Heart left ventricle (tissue), 16 donors: ENCODE measurements at regions not wholly inside any gene's neighbourhood (a gene's known extent, or its start where the extent isn't known, plus 50 kb on each side); places are given as distances from the start of the nearest gene placed in this dataset.
"Not testable (repeated sequence)": the region's sequence is repeated elsewhere in the genome, so short reads cannot be mapped to it uniquely, and the experiment has no call there.

Experiments
- ATAC-seq, 4 donors: fragments of 200-7000 bp; cut with Tn5 transposase; one replicate each; pipeline ENCODE4 v1.9.1; 2020 to 2022; ENCODE audit warnings: moderate library complexity in 4 of 4, mild to moderate bottlenecking in 3 of 4, moderate number of reproducible peaks in 1 of 4
- DNase-seq, 5 donors: peaks; one replicate each; pipeline ENCODE4 v3.0.0-alpha.2; 2020
- H3K27ac ChIP-seq, 12 donors: fragments of 200-600 bp; sonication (generic) in 4 of 12; one replicate each; pipeline versions ENCODE4 v1.5.0 to v1.8.0; 2016 to 2022; ENCODE audit warnings: mild to moderate bottlenecking in 2 of 12
- H3K27me3 ChIP-seq, 9 donors: fragments of 200-600 bp; sonication (generic) in 2 of 9; one replicate each; pipeline versions ENCODE4 v1.5.1 to v1.8.0; 2016 to 2022; ENCODE audit warnings: mild to moderate bottlenecking in 3 of 9
- H3K36me3 ChIP-seq, 9 donors: fragments of 200-600 bp; sonication (generic) in 2 of 9; one replicate each; pipeline versions ENCODE4 v1.5.0 to v1.8.0; 2018 to 2022; ENCODE audit warnings: mild to moderate bottlenecking in 2 of 9
- H3K4me1 ChIP-seq, 12 donors: fragments of 200-600 bp; sonication (generic) in 4 of 12; one replicate each; pipeline versions ENCODE4 v1.5.0 to v1.8.0; 2016 to 2022; ENCODE audit warnings: mild to moderate bottlenecking in 3 of 12
- H3K4me3 ChIP-seq, 12 donors: fragments of 200-600 bp; sonication (generic) in 4 of 12; one replicate each; pipeline versions ENCODE4 v1.5.0 to v1.8.0; 2017 to 2022; ENCODE audit warnings: mild to moderate bottlenecking in 9 of 12, moderate library complexity in 4 of 12
- H3K9me3 ChIP-seq, 12 donors: fragments of 200-600 bp; sonication (generic) in 4 of 12; one replicate each; pipeline versions ENCODE4 v1.5.0 to v1.8.0; 2016 to 2022; ENCODE audit warnings: mild to moderate bottlenecking in 1 of 12
- POLR2A ChIP-seq, 2 donors: fragments of 450-650 bp; IDR thresholded peaks; one replicate each; pipeline ENCODE4 v1.6.1; 2017; ENCODE audit warnings: antibody characterized with exemption in 2 of 2, mild to moderate bottlenecking in 2 of 2, moderate library complexity in 2 of 2
- WGBS, 4 donors: extraction: QIAGEN DNeasy Blood & Tissue Kit in 2 of 4; methylation state at CpG; one replicate each; pipeline versions ENCODE4 v1.1.5 to v1.1.7; 2013 to 2018; 5-methylcytosine and 5-hydroxymethylcytosine counted together
- intact Hi-C, 10 donors: fragments of 100-400 bp; cut with DNase I; formaldehyde crosslinking; loops; one replicate each; pipeline versions ENCODE4 v1.11.1 to v1.14.2; 2022
- TF ChIP-seq, protein P1 (sequence below), 12 donors: fragments of 200-600 bp; sonication (generic) in 4 of 12; IDR thresholded peaks; one replicate each; pipeline versions ENCODE4 v1.5.0 to v1.8.0; 2018 to 2022; ENCODE audit warnings: antibody characterized with exemption in 12 of 12, mild to moderate bottlenecking in 5 of 12
- donor health status: ischemic (EF 13 %, LVEDD 7.1; RV severe dilation, severe dysfunction).
- donor health status: healthy with polysubstance abuse.
- donor health status: DM: no; HTN: yes; CAD: no.
- donor health status: DM: no; HTN: no; CAD: no.
- donor health status: ischemic (EF 25% LVEDD 6.9; RV normal size, moderate dysfunction).
- donor health status: ischemic (EF 25% LVEDD 5.7; RV mildly dilated, moderate dysfunction).
- donor health status: healthy.
- donor health status: DM: yes; HTN: yes; CAD: no.
- donor health status: ischemic (EF 35%, LVEDD 5.7; RV mildly dilated, moderate dysfunction).
- donor health status: nonischemic (EF 11% LVEDD 7.7; RV severe dilation, severe dysfunction).
- donor health status: DM: yes; HTN: yes; CAD: no.
- donor health status: PGD.
- donor health status: ischemic (EF 29% LVEDD 5.4; RV normal size, mild dysfunction).
- donor health status: nonischemic (EF 23%, LVEDD 6.1; RV moderate dilation, normal function).

DNA sequence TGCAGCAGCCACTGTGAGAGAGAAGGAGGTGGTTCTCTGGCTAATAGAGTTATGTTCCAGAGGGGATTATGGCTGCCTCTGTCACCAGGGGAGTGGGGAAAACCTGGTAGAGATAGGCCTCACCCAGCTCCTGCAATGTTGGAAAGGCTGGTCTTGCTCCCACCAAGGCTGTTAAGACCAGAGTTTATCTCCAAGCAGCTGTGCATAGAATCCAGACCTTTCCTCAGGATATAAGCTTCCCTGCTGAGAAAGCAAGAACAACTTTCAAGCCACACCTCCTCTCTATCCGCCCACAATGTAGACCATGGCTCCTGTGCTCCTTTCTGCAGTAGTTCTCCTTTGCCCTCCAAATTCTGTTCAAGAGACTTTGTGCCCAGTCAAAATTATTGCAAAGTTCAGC is 1375.4 kb downstream of the REEP3 start:
- ATAC-seq (no peak), DNase-seq (no peak)
- Histone ChIP-seq H3K4me3 (no peak overlapping the region), H3K27me3 (no peaks in the 10 kb centered on the region), H3K9me3 (peaks cover 0 to 35% (median 9%) of the 10 kb centered on the region in 12 donors), H3K36me3 (no peaks in the 10 kb centered on the region), H3K27ac (no peak overlapping the region), H3K4me1 (no peaks in the 10 kb centered on the region)
- 71 to 100% (median 91%) methylated on average over 1 of the region's 1 CpG for WGBS, 4 donors
- no peak for TF ChIP-seq POLR2A (IDR thresholded peaks at IDR 0.05)
- TF ChIP-seq, protein P1, sequence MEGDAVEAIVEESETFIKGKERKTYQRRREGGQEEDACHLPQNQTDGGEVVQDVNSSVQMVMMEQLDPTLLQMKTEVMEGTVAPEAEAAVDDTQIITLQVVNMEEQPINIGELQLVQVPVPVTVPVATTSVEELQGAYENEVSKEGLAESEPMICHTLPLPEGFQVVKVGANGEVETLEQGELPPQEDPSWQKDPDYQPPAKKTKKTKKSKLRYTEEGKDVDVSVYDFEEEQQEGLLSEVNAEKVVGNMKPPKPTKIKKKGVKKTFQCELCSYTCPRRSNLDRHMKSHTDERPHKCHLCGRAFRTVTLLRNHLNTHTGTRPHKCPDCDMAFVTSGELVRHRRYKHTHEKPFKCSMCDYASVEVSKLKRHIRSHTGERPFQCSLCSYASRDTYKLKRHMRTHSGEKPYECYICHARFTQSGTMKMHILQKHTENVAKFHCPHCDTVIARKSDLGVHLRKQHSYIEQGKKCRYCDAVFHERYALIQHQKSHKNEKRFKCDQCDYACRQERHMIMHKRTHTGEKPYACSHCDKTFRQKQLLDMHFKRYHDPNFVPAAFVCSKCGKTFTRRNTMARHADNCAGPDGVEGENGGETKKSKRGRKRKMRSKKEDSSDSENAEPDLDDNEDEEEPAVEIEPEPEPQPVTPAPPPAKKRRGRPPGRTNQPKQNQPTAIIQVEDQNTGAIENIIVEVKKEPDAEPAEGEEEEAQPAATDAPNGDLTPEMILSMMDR (IDR thresholded peaks at IDR 0.05): no peak
- intact Hi-C loops: no loop called here

DNA sequence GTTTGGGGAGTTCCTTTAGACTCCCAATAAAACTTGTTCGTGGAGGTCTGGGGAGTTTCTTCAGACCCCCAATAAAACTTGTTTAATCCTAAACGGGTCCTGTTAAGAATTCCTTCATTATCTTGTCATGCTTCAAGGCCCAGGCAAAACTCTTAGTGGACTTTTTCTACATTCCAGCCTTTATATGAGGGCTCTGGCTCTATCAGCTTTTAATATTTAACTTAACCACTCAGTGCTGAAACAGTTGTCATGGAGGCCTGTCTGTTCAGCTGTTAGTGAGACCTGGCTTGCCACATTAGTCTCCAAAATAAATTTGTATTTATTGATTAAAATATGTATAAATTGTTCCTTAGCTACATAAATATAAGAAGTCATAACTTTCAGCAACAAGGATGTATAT is 1385.1 kb downstream of the REEP3 start:
- ATAC-seq, H3K27me3 ChIP-seq, H3K36me3 ChIP-seq, H3K4me1 ChIP-seq, DNase-seq, intact Hi-C loops, H3K9me3 ChIP-seq, H3K27ac ChIP-seq, H3K4me3 ChIP-seq: not testable (repeated sequence)
- WGBS, 4 donors: 29 to 47% (median 34%) methylated on average over 2 of the region's 2 CpGs

DNA sequence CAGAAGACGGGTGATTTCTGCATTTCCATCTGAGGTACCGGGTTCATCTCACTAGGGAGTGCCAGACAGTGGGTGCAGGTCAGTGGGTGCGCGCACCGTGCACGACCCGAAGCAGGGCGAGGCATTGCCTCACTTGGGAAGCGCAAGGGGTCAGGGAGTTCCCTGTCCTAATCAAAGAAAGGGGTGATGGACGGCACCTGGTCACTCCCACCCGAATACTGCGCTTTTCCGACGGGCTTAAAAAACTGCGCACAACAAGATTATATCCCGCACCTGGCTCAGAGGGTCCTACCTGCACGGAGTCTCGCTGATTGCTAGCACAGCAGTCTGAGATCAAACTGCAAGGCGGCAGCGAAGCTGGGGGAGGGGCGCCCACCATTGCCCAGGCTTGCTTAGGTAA is 1403.1 kb downstream of the REEP3 start:
- H3K4me3 ChIP-seq, ATAC-seq, H3K4me1 ChIP-seq, H3K27me3 ChIP-seq, H3K27ac ChIP-seq, intact Hi-C loops, H3K36me3 ChIP-seq, DNase-seq: not testable (repeated sequence)
- 35 to 72% (median 52%) methylated on average over 11 to 21 of the region's 21 CpGs for WGBS, 4 donors
- peaks cover 0 to 28% (median 3%) of the 10 kb centered on the region in 12 donors for H3K9me3 ChIP-seq

DNA sequence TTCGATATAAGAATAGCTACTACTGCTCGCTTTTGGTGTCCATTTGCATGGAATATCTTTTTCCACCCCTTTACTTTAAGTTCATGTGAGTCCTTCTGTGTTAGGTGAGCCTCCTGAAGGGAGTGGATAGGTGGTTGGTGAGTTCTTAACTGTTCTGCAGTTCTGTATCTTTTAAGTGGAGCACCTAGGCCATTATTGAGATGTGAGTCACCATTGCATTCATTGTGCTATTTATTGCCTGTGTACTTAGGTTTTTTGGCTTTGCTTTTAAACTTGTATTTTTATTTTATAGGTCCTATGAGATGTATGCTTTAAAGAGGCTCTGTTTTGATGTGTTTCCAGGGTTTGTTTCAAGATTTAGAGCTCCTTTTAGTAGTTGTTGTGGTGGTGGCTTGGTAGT is 1430.8 kb downstream of the REEP3 start:
- Histone ChIP-seq H3K36me3 (no peaks in the 10 kb centered on the region), H3K27ac (no peak overlapping the region), H3K4me1 (no peaks in the 10 kb centered on the region), H3K9me3 (peaks cover 0 to 4% (median 0%) of the 10 kb centered on the region in 12 donors), H3K27me3 (no peaks in the 10 kb centered on the region), H3K4me3 (no peak overlapping the region)
- ATAC-seq: no peak
- intact Hi-C loops: no loop called here
- no peak for DNase-seq
- 74 to 86% (median 82%) methylated on average over 2 of the region's 2 CpGs for WGBS, 4 donors
- TF ChIP-seq, protein P1 (IDR thresholded peaks at IDR 0.05): no peak
- TF ChIP-seq POLR2A (IDR thresholded peaks at IDR 0.05): no peak

DNA sequence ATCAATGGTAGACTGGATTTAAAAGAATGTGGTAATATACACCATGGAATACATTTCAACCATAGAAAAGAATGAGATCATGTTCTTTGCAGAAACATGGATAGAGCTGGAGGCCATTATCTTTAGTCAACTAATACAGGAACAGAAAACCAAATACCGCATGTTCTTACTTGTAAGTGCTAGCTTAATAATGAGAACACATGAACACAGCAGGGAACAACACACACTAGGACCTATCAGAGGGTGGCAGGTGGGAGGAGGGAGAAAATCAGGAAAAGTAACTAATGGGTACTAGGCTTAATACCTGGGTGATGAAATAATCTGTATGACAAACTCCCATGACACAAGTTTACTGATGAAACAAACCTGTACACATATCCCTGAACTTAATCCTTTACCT is 1435.2 kb downstream of the REEP3 start:
- 86 to 96% (median 91%) methylated on average over 1 of the region's 1 CpG for WGBS, 4 donors
- Histone ChIP-seq H3K4me3 (no peak overlapping the region), H3K9me3 (peaks cover 0 to 4% (median 0%) of the 10 kb centered on the region in 12 donors), H3K36me3 (no peaks in the 10 kb centered on the region), H3K4me1 (no peaks in the 10 kb centered on the region), H3K27ac (no peak overlapping the region), H3K27me3 (no peaks in the 10 kb centered on the region)
- intact Hi-C loops: no loop called here
- ATAC-seq (no peak), DNase-seq (no peak)
- TF ChIP-seq POLR2A (IDR thresholded peaks at IDR 0.05): no peak

DNA sequence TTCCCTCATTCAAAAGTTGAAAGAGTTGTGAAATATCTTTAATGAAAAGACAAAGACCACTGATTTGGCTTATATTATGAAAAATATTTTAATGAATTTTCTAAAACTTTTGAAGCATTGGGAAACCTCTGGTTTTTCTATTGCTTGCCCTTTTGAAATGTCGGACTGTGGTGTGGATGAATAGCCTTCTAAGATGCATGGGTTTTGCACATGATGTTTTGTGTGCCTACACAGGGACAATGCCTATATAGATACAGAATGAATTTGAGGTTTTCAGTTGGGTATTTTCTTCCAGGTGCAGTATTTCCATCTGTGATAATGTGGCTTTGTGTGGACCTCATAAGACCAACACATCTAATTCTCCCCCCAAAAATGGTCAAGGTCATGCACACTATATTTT is 1437.9 kb downstream of the REEP3 start:
- intact Hi-C loops: no loop called here
- no peaks in the 10 kb centered on the region for H3K4me1 ChIP-seq

More for the DNA sequence above, 1437.9 kb downstream of the REEP3 start:
- TF ChIP-seq, protein P1 (IDR thresholded peaks at IDR 0.05): no peak
- no peak for TF ChIP-seq POLR2A (IDR thresholded peaks at IDR 0.05)
- DNase-seq (no peak), ATAC-seq (no peak)
- Histone ChIP-seq H3K27ac (no peak overlapping the region), H3K4me3 (no peak overlapping the region), H3K27me3 (no peaks in the 10 kb centered on the region), H3K9me3 (peaks cover 0 to 4% (median 0%) of the 10 kb centered on the region in 12 donors), H3K36me3 (no peaks in the 10 kb centered on the region)
- WGBS, 4 donors: 87 to 97% (median 92%) methylated on average over 1 of the region's 1 CpG
